ENCODE measurements at regions not wholly inside any gene's neighbourhood (a gene's known extent, or its start where the extent isn't known, plus 50 kb on each side); places are given as distances from the start of the nearest gene placed in this dataset.

DNA sequence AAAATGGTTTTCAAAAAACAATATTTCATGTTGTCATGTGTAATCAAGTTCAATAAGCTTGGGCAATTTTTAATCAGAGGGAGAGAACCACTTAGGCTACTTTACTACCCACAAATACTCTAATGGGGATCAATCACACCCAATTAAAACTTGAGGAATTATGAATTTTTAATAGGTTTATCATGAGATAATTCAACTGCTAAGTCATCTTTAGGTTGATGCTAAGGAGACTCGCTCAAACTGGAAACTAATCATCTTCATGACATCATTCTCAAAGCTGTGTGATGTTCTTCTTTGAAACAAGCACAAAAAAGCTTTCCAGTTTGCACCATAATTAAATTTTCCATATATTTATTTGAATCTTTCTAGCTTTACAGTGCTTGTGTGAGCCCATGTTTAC is 867.5 kb downstream of the MAT2B start:
- Histone ChIP-seq H3K27ac (ENCODE audit: low read depth in 1 of 2, low read length in 2 of 2) (no peak overlapping the region), H3K4me1 (ENCODE audit: control insufficient read depth in 1 of 2, insufficient read depth in 2 of 2, low read length in 2 of 2) (no peaks in the 10 kb centered on the region), H3K36me3 (ENCODE audit: control insufficient read depth in 1 of 2, insufficient read depth in 2 of 2, low read length in 1 of 2) (no peaks in the 10 kb centered on the region), H3K9me3 (ENCODE audit: control insufficient read depth, low read length) (no peaks in the 10 kb centered on the region), H3K27me3 (ENCODE audit: control insufficient read depth in 1 of 2, insufficient read depth in 2 of 2, low read length in 1 of 2) (no peaks in the 10 kb centered on the region), H3K4me3 (ENCODE audit: low read length in 2 of 2) (no peak overlapping the region)
- ATAC-seq (ENCODE audit: low FRiP score) (no peak), DNase-seq (no peak)
- WGBS, 2 donors, result 76 to 89% methylated on average over 1 of the region's 1 CpG
- intact Hi-C loops (cut with DNase I), result no loop called here

DNA sequence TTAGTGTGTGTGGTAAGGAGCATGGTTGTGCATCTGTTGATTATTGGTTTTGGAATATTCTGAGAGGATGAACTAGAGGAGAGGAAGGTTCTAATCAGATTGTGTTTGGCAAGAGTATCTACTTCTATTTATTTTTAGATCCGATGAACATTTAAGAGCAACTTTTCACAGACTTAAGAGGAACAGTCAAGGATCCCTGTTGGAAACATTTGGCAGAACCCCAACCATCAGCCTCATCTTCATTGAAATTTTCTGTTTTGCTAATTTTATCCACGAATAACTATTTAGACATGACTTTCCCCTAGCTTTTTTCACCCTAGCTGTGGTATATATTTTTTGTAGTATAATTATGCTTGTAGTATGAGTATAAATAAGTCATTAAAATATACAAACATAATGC is 868.5 kb downstream of the MAT2B start:
- ATAC-seq (ENCODE audit: low FRiP score) (no peak), DNase-seq (no peak)
- WGBS, 2 donors, result 46 to 52% methylated on average over 2 of the region's 2 CpGs
- no peaks in the 10 kb centered on the region for H3K4me1 ChIP-seq (ENCODE audit: control insufficient read depth in 1 of 2, insufficient read depth in 2 of 2, low read length in 2 of 2)
- intact Hi-C loops (cut with DNase I), result no loop called here
- no peaks in the 10 kb centered on the region for H3K27me3 ChIP-seq (ENCODE audit: control insufficient read depth in 1 of 2, insufficient read depth in 2 of 2, low read length in 1 of 2)
- H3K27ac ChIP-seq (ENCODE audit: low read depth in 1 of 2, low read length in 2 of 2), result no peak overlapping the region
- H3K36me3 ChIP-seq (ENCODE audit: control insufficient read depth in 1 of 2, insufficient read depth in 2 of 2, low read length in 1 of 2), result no peaks in the 10 kb centered on the region
- no peak overlapping the region for H3K4me3 ChIP-seq (ENCODE audit: low read length in 2 of 2)
- no peaks in the 10 kb centered on the region for H3K9me3 ChIP-seq (ENCODE audit: control insufficient read depth, low read length)

GRCh38 chr5:164375051-164375450 is 869.6 kb downstream of the MAT2B start:
- DNase-seq (no peak), ATAC-seq (ENCODE audit: low FRiP score) (no peak)
- no peaks in the 10 kb centered on the region for H3K9me3 ChIP-seq (ENCODE audit: control insufficient read depth, low read length)
- 6 to 10% methylated on average over 1 of the region's 1 CpG for WGBS, 2 donors
- H3K4me3 ChIP-seq (ENCODE audit: low read length in 2 of 2), result no peak overlapping the region
- H3K27ac ChIP-seq (ENCODE audit: low read depth in 1 of 2, low read length in 2 of 2), result no peak overlapping the region
- intact Hi-C loops (cut with DNase I), result no loop called here
- H3K4me1 ChIP-seq (ENCODE audit: control insufficient read depth in 1 of 2, insufficient read depth in 2 of 2, low read length in 2 of 2), result no peaks in the 10 kb centered on the region
- no peaks in the 10 kb centered on the region for H3K27me3 ChIP-seq (ENCODE audit: control insufficient read depth in 1 of 2, insufficient read depth in 2 of 2, low read length in 1 of 2)
- H3K36me3 ChIP-seq (ENCODE audit: control insufficient read depth in 1 of 2, insufficient read depth in 2 of 2, low read length in 1 of 2), result no peaks in the 10 kb centered on the region

GRCh38 chr5:164376843-164377242 is 871.4 kb downstream of the MAT2B start:
- Histone ChIP-seq H3K9me3 (ENCODE audit: control insufficient read depth, low read length) (no peaks in the 10 kb centered on the region), H3K4me1 (ENCODE audit: control insufficient read depth in 1 of 2, insufficient read depth in 2 of 2, low read length in 2 of 2) (no peaks in the 10 kb centered on the region), H3K27me3 (ENCODE audit: control insufficient read depth in 1 of 2, insufficient read depth in 2 of 2, low read length in 1 of 2) (no peaks in the 10 kb centered on the region), H3K36me3 (ENCODE audit: control insufficient read depth in 1 of 2, insufficient read depth in 2 of 2, low read length in 1 of 2) (no peaks in the 10 kb centered on the region), H3K27ac (ENCODE audit: low read depth in 1 of 2, low read length in 2 of 2) (no peak overlapping the region), H3K4me3 (ENCODE audit: low read length in 2 of 2) (no peak overlapping the region)
- intact Hi-C loops (cut with DNase I), result no loop called here
- DNase-seq (no peak), ATAC-seq (ENCODE audit: low FRiP score) (no peak)

GRCh38 chr5:164377746-164378145 is 872.3 kb downstream of the MAT2B start:
- Histone ChIP-seq H3K4me3 (ENCODE audit: low read length in 2 of 2) (no peak overlapping the region), H3K27me3 (ENCODE audit: control insufficient read depth in 1 of 2, insufficient read depth in 2 of 2, low read length in 1 of 2) (no peaks in the 10 kb centered on the region), H3K9me3 (ENCODE audit: control insufficient read depth, low read length) (no peaks in the 10 kb centered on the region), H3K27ac (ENCODE audit: low read depth in 1 of 2, low read length in 2 of 2) (no peak overlapping the region), H3K36me3 (ENCODE audit: control insufficient read depth in 1 of 2, insufficient read depth in 2 of 2, low read length in 1 of 2) (no peaks in the 10 kb centered on the region), H3K4me1 (ENCODE audit: control insufficient read depth in 1 of 2, insufficient read depth in 2 of 2, low read length in 2 of 2) (no peaks in the 10 kb centered on the region)
- DNase-seq (no peak), ATAC-seq (ENCODE audit: low FRiP score) (no peak)
- intact Hi-C loops (cut with DNase I), result no loop called here

- Histone ChIP-seq H3K4me3 (ENCODE audit: low read length in 2 of 2) (no peak overlapping the region), H3K27ac (ENCODE audit: low read depth in 1 of 2, low read length in 2 of 2) (no peak overlapping the region), H3K27me3 (ENCODE audit: control insufficient read depth in 1 of 2, insufficient read depth in 2 of 2, low read length in 1 of 2) (no peaks in the 10 kb centered on the region), H3K4me1 (ENCODE audit: control insufficient read depth in 1 of 2, insufficient read depth in 2 of 2, low read length in 2 of 2) (no peaks in the 10 kb centered on the region), H3K36me3 (ENCODE audit: control insufficient read depth in 1 of 2, insufficient read depth in 2 of 2, low read length in 1 of 2) (no peaks in the 10 kb centered on the region), H3K9me3 (ENCODE audit: control insufficient read depth, low read length) (peaks cover 2% of the 10 kb centered on the region)
- 71 to 72% methylated on average over 2 of the region's 2 CpGs for WGBS, 2 donors
- ATAC-seq (ENCODE audit: low FRiP score), result no peak
- DNase-seq, result no peak
- intact Hi-C loops (cut with DNase I), result no loop called here
These were observed 878.2 kb downstream of the MAT2B start for GRCh38 chr5:164383662-164384061.

DNA sequence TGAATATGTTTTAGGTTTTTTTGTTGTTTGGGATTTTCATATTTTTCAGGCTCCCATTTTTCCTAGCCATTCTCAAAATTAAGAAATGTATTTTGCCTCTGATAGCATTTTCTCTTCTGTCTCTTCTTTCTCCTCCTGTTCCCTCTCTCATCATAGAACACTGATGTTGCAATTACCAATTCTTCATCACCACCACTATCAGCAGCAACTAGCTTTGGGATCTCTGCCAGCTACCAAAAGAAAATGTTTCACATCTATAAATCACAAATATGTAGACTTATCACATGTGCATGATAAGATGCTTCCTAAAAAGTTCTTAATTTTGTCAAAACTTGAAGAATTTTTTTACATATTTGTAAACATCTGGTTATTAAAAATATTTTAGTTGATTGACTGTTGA is 887.1 kb downstream of the MAT2B start:
- no peak overlapping the region for H3K27ac ChIP-seq (ENCODE audit: low read depth in 1 of 2, low read length in 2 of 2)
- no peaks in the 10 kb centered on the region for H3K27me3 ChIP-seq (ENCODE audit: control insufficient read depth in 1 of 2, insufficient read depth in 2 of 2, low read length in 1 of 2)
- H3K36me3 ChIP-seq (ENCODE audit: control insufficient read depth in 1 of 2, insufficient read depth in 2 of 2, low read length in 1 of 2), result no peaks in the 10 kb centered on the region
- DNase-seq (no peak), ATAC-seq (ENCODE audit: low FRiP score) (no peak)
- H3K4me3 ChIP-seq (ENCODE audit: low read length in 2 of 2), result no peak overlapping the region
- intact Hi-C loops (cut with DNase I), result no loop called here
- no peaks in the 10 kb centered on the region for H3K9me3 ChIP-seq (ENCODE audit: control insufficient read depth, low read length)
- no peaks in the 10 kb centered on the region for H3K4me1 ChIP-seq (ENCODE audit: control insufficient read depth in 1 of 2, insufficient read depth in 2 of 2, low read length in 2 of 2)

- 73 to 78% methylated on average over 5 of the region's 5 CpGs for WGBS, 2 donors
- ATAC-seq (ENCODE audit: low FRiP score), result no peak
- Histone ChIP-seq H3K27ac (ENCODE audit: low read depth in 1 of 2, low read length in 2 of 2) (no peak overlapping the region), H3K4me3 (ENCODE audit: low read length in 2 of 2) (no peak overlapping the region), H3K27me3 (ENCODE audit: control insufficient read depth in 1 of 2, insufficient read depth in 2 of 2, low read length in 1 of 2) (no peaks in the 10 kb centered on the region), H3K9me3 (ENCODE audit: control insufficient read depth, low read length) (no peaks in the 10 kb centered on the region), H3K4me1 (ENCODE audit: control insufficient read depth in 1 of 2, insufficient read depth in 2 of 2, low read length in 2 of 2) (no peaks in the 10 kb centered on the region), H3K36me3 (ENCODE audit: control insufficient read depth in 1 of 2, insufficient read depth in 2 of 2, low read length in 1 of 2) (no peaks in the 10 kb centered on the region)
- intact Hi-C loops (cut with DNase I), result no loop called here
- DNase-seq, result no peak
These were observed 889.3 kb downstream of the MAT2B start for GRCh38 chr5:164394686-164395194.

GRCh38 chr5:164412531-164412930 is 907.1 kb downstream of the MAT2B start:
- Histone ChIP-seq H3K4me1 (ENCODE audit: control insufficient read depth in 1 of 2, insufficient read depth in 2 of 2, low read length in 2 of 2) (no peaks in the 10 kb centered on the region), H3K27ac (ENCODE audit: low read depth in 1 of 2, low read length in 2 of 2) (no peak overlapping the region), H3K27me3 (ENCODE audit: control insufficient read depth in 1 of 2, insufficient read depth in 2 of 2, low read length in 1 of 2) (no peaks in the 10 kb centered on the region), H3K9me3 (ENCODE audit: control insufficient read depth, low read length) (no peaks in the 10 kb centered on the region), H3K36me3 (ENCODE audit: control insufficient read depth in 1 of 2, insufficient read depth in 2 of 2, low read length in 1 of 2) (no peaks in the 10 kb centered on the region), H3K4me3 (ENCODE audit: low read length in 2 of 2) (no peak overlapping the region)
- no peak for ATAC-seq (ENCODE audit: low FRiP score)
- WGBS, 2 donors, result 13 to 27% methylated on average over 1 of the region's 1 CpG
- no peak for DNase-seq
- intact Hi-C loops (cut with DNase I), result no loop called here

All from aorta (tissue), 5 donors.